OCI-LY7 (cell line): ENCODE measurements at regions not wholly inside any gene's neighbourhood (a gene's known extent, or its start where the extent isn't known, plus 50 kb on each side); places are given as distances from the start of the nearest gene placed in this dataset.

Source experiments
- EZH2phosphoT487 ChIP-seq: fragments of 200-600 bp; sonication (generic); IDR thresholded peaks from 2 replicates; pipeline ENCODE4 v1.6.1; 2018; ENCODE audit warnings: low read depth, borderline replicate concordance, mild to moderate bottlenecking, mixed run types, antibody characterized with exemption, low read length, moderate library complexity, mixed read lengths
- TF ChIP-seq, protein P1 (sequence below): fragments of 200-600 bp; sonication (generic); conservative IDR thresholded peaks from 2 replicates; pipeline ENCODE4 v1.5.1; 2014; ENCODE audit warnings: mild to moderate bottlenecking, antibody characterized with exemption, low read length, moderate library complexity, mixed read lengths

DNA sequence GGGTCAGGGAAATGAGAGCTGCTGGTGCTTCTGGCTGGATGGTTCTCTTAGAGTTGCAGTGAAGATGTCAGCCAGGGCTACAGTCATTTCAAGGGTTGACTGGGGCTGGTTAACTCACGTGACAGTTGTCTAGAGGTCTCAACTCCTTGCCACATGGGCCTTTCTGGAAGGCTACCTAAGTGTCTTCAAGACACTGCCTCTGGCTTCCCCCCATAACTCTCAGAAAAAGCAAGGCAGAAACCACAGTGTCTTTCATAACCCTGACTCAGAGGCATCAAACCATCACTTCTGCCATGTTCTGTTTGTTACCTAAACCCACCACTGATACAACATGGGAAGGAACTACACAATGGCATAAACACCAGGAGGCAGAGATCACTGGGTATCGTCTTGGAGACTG, 828.9 kb downstream of the EPHA4 start:
- TF ChIP-seq, protein P1, sequence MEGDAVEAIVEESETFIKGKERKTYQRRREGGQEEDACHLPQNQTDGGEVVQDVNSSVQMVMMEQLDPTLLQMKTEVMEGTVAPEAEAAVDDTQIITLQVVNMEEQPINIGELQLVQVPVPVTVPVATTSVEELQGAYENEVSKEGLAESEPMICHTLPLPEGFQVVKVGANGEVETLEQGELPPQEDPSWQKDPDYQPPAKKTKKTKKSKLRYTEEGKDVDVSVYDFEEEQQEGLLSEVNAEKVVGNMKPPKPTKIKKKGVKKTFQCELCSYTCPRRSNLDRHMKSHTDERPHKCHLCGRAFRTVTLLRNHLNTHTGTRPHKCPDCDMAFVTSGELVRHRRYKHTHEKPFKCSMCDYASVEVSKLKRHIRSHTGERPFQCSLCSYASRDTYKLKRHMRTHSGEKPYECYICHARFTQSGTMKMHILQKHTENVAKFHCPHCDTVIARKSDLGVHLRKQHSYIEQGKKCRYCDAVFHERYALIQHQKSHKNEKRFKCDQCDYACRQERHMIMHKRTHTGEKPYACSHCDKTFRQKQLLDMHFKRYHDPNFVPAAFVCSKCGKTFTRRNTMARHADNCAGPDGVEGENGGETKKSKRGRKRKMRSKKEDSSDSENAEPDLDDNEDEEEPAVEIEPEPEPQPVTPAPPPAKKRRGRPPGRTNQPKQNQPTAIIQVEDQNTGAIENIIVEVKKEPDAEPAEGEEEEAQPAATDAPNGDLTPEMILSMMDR = no peak
- no peak for TF ChIP-seq EZH2phosphoT487
